Liver (tissue), 8 donors: ENCODE measurements at regions not wholly inside any gene's neighbourhood (a gene's known extent, or its start where the extent isn't known, plus 50 kb on each side); places are given as distances from the start of the nearest gene placed in this dataset.
A peak's percentile ranks its signal among the peaks of the same experiment; 100 is the strongest.

ENCODE experiments used
- DNase-seq: peaks from one replicate; pipeline ENCODE4 v3.0.0-alpha.2; 2017; ENCODE audit warnings: low spot score
- H3K27ac ChIP-seq, 2 donors: one replicate each; pipeline ENCODE4 v1.7.0; 2013; ENCODE audit warnings: inconsistent platforms in 2 of 2, low read length in 2 of 2, control low read depth in 1 of 2, low read depth in 1 of 2, mild to moderate bottlenecking in 1 of 2
- H3K27me3 ChIP-seq, 4 donors: one replicate each; pipeline versions ENCODE4 v1.6.1 to v1.7.0; 2013; ENCODE audit warnings: low read length in 3 of 4, inconsistent platforms in 1 of 4, mild to moderate bottlenecking in 1 of 4, moderate library complexity in 1 of 4; ENCODE audit not compliant: control insufficient read depth in 4 of 4, insufficient read depth in 4 of 4
- H3K36me3 ChIP-seq, 4 donors: one replicate each; pipeline versions ENCODE4 v1.6.1 to v1.7.0; 2013; ENCODE audit warnings: low read length in 3 of 4, mild to moderate bottlenecking in 3 of 4, low read depth in 1 of 4, moderate library complexity in 1 of 4; ENCODE audit not compliant: control insufficient read depth in 4 of 4, insufficient read depth in 3 of 4
- H3K4me1 ChIP-seq, 4 donors: one replicate each; pipeline versions ENCODE4 v1.6.1 to v1.7.0; 2013; ENCODE audit warnings: low read length in 3 of 4, mild to moderate bottlenecking in 3 of 4, moderate library complexity in 1 of 4; ENCODE audit not compliant: control insufficient read depth in 4 of 4, insufficient read depth in 4 of 4
- H3K4me3 ChIP-seq, 3 donors: one replicate each; pipeline versions ENCODE4 v1.6.1 to v1.7.0; 2013; ENCODE audit warnings: low read length in 3 of 3, control low read depth in 1 of 3, low read depth in 1 of 3, mild to moderate bottlenecking in 1 of 3
- H3K9ac ChIP-seq, 2 donors: one replicate each; pipeline ENCODE4 v1.7.0; 2013; ENCODE audit warnings: low read length in 2 of 2, mild to moderate bottlenecking in 2 of 2, moderate library complexity in 2 of 2, control low read depth in 1 of 2, low read depth in 1 of 2
- H3K9me3 ChIP-seq, 4 donors: one replicate each; pipeline versions ENCODE4 v1.6.1 to v1.7.0; 2013; ENCODE audit warnings: low read length in 3 of 4; ENCODE audit not compliant: control insufficient read depth in 4 of 4
- CTCF ChIP-seq: fragments of 150-350 bp; IDR thresholded peaks from 2 replicates; pipeline ENCODE4 v1.5.1; 2017; ENCODE audit warnings: improper control_type of control experiment, low read depth, low read length; ENCODE audit not compliant: missing input control
- EGR1 ChIP-seq, 2 donors: IDR thresholded peaks; 2 replicates each; pipeline ENCODE4 v1.6.1; 2016 to 2018; ENCODE audit warnings: antibody characterized with exemption in 2 of 2, low read depth in 2 of 2
- FOXA1 ChIP-seq: IDR thresholded peaks from 2 replicates; pipeline ENCODE4 v1.6.1; 2016; ENCODE audit warnings: antibody characterized with exemption
- FOXA2 ChIP-seq: IDR thresholded peaks from 2 replicates; pipeline ENCODE4 v1.6.1; 2016; ENCODE audit warnings: antibody characterized with exemption
- GABPA ChIP-seq, 2 donors: IDR thresholded peaks in 1 of 2; conservative IDR thresholded peaks in 1 of 2; 2 replicates each; pipeline ENCODE4 v1.6.1; 2016; ENCODE audit warnings: antibody characterized with exemption in 2 of 2, mild to moderate bottlenecking in 1 of 2, moderate library complexity in 1 of 2
- HNF4A ChIP-seq, 2 donors: conservative IDR thresholded peaks; 2 replicates each; pipeline ENCODE4 v1.6.1; 2016; ENCODE audit warnings: antibody characterized with exemption in 2 of 2, mild to moderate bottlenecking in 2 of 2
- HNF4G ChIP-seq: IDR thresholded peaks from 2 replicates; pipeline ENCODE4 v1.6.1; 2016; ENCODE audit warnings: antibody characterized with exemption
- RAD21 ChIP-seq, 2 donors: IDR thresholded peaks; 2 replicates each; pipeline ENCODE4 v1.6.1; 2016; ENCODE audit warnings: antibody characterized with exemption in 2 of 2, mild to moderate bottlenecking in 2 of 2
- REST ChIP-seq: IDR thresholded peaks from 2 replicates; pipeline ENCODE4 v1.6.1; 2016; ENCODE audit warnings: antibody characterized with exemption, mild to moderate bottlenecking
- TAF1 ChIP-seq: conservative IDR thresholded peaks from 2 replicates; pipeline ENCODE4 v1.6.1; 2016; ENCODE audit warnings: antibody characterized with exemption, mild to moderate bottlenecking
- YY1 ChIP-seq: IDR thresholded peaks from 2 replicates; pipeline ENCODE4 v1.6.1; 2016; ENCODE audit warnings: antibody characterized with exemption, mild to moderate bottlenecking
- WGBS: extraction: QIAGEN DNeasy Blood & Tissue Kit; methylation state at CpG from one replicate; pipeline ENCODE4 v1.1.7; 2013; 5-methylcytosine and 5-hydroxymethylcytosine counted together
- TF ChIP-seq, protein P1 (sequence below): IDR thresholded peaks from 2 replicates; pipeline ENCODE4 v1.6.1; 2016; ENCODE audit warnings: antibody characterized with exemption
- TF ChIP-seq, protein P2 (sequence below): IDR thresholded peaks from 2 replicates; pipeline ENCODE4 v1.6.1; 2016; ENCODE audit warnings: antibody characterized with exemption
- donor health status: healthy.
- donor health status: healthy.
- donor health status: healthy.
- donor health status: healthy.
- donor health status: healthy.

GRCh38 chr2:65722028-65722778 lies 289.8 kb upstream of the SPRED2 start:
- peaks cover 0 to 2% (median 0%) of the 10 kb centered on the region in 4 donors for H3K9me3 ChIP-seq
- H3K9ac ChIP-seq: no peak overlapping the region
- no peak overlapping the region for H3K4me3 ChIP-seq
- TF ChIP-seq RAD21 (IDR thresholded peaks at IDR 0.05) (peak; percentile 72 to 74), HNF4G (no peak), FOXA1 (no peak), CTCF (peak; percentile 31), GABPA (IDR thresholded peaks at IDR 0.05 in 1 of 2, conservative IDR thresholded peaks at IDR 0.05 in 1 of 2) (no peak), FOXA2 (no peak), EGR1 (IDR thresholded peaks at IDR 0.05; ENCODE audit: low read depth in 2 of 2) (no peak)
- WGBS: 59% methylated on average over 5 of the region's 5 CpGs
- no peaks in the 10 kb centered on the region for H3K4me1 ChIP-seq
- no peaks in the 10 kb centered on the region for H3K36me3 ChIP-seq
- H3K27ac ChIP-seq: no peak overlapping the region
- DNase-seq: no peak
- H3K27me3 ChIP-seq: no peaks in the 10 kb centered on the region

- Histone ChIP-seq H3K4me1 (no peaks in the 10 kb centered on the region), H3K27me3 (no peaks in the 10 kb centered on the region), H3K9ac (no peak overlapping the region), H3K27ac (no peak overlapping the region), H3K36me3 (no peaks in the 10 kb centered on the region), H3K9me3 (no peaks in the 10 kb centered on the region), H3K4me3 (no peak overlapping the region)
- 86% methylated on average over 1 of the region's 1 CpG for WGBS
- no peak for DNase-seq
- TF ChIP-seq, protein P1, sequence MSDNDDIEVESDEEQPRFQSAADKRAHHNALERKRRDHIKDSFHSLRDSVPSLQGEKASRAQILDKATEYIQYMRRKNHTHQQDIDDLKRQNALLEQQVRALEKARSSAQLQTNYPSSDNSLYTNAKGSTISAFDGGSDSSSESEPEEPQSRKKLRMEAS: no peak
- TF ChIP-seq FOXA1: no peak
- TF ChIP-seq HNF4A (conservative IDR thresholded peaks at IDR 0.05): no peak
- TF ChIP-seq, protein P2, sequence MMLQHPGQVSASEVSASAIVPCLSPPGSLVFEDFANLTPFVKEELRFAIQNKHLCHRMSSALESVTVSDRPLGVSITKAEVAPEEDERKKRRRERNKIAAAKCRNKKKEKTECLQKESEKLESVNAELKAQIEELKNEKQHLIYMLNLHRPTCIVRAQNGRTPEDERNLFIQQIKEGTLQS: no peak
- no peak for TF ChIP-seq TAF1
- TF ChIP-seq YY1: no peak
Observed at GRCh38 chr2:65716698-65717097, 284.3 kb upstream of the SPRED2 start.

DNA sequence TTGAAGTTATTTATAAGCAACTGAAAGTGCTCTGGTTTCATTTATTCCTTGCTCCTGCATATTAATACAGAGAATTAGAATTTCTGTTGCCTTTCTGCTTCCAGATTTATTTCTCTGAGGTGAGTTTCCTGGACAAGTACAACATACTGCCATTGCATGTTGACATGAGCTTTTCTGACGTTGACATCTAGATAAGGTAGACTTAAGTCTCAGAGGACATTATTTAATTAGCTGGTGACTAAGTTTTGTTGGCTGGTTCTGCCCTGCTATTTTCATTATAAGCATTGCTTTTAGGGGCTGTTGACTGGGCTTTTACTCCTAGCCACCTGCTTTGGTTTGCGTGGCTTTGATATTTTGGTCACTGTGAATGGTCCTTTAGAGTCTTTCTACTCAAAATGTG lies 282.9 kb upstream of the SPRED2 start:
- no peak overlapping the region for H3K27ac ChIP-seq
- 76% methylated on average over 2 of the region's 2 CpGs for WGBS

More for the DNA sequence above, 282.9 kb upstream of the SPRED2 start:
- DNase-seq: no peak
- Histone ChIP-seq H3K4me3 (no peak overlapping the region), H3K4me1 (no peaks in the 10 kb centered on the region), H3K9me3 (no peaks in the 10 kb centered on the region), H3K27me3 (peaks cover 0 to 1% (median 0%) of the 10 kb centered on the region in 4 donors), H3K9ac (no peak overlapping the region), H3K36me3 (no peaks in the 10 kb centered on the region)
- TF ChIP-seq REST: no peak
- TF ChIP-seq, protein P2: no peak
